Neural cell (in vitro differentiated cells): ENCODE measurements at regions not wholly inside any gene's neighbourhood (a gene's known extent, or its start where the extent isn't known, plus 50 kb on each side); places are given as distances from the start of the nearest gene placed in this dataset.

ENCODE experiments used
- CTCF ChIP-seq: fragments of 450-650 bp; IDR thresholded peaks from 2 replicates; pipeline ENCODE4 v1.5.1; 2014; ENCODE audit warnings: antibody characterized with exemption, mild to moderate bottlenecking, moderate library complexity; ENCODE audit not compliant: poor library complexity, severe bottlenecking
- EP300 ChIP-seq: fragments of 450-650 bp; conservative IDR thresholded peaks from 2 replicates; pipeline ENCODE4 v1.6.1; 2014; ENCODE audit warnings: antibody characterized with exemption, mild to moderate bottlenecking, moderate library complexity; ENCODE audit not compliant: poor library complexity, severe bottlenecking
- EZH2 ChIP-seq: fragments of 200-600, 300-800 bp; shearing (Covaris generic), sonication (generic); IDR thresholded peaks from 2 replicates; pipeline ENCODE4 v1.6.1; 2014; ENCODE audit warnings: antibody characterized with exemption, low read length, borderline replicate concordance, mild to moderate bottlenecking; ENCODE audit not compliant: insufficient read depth, poor library complexity, severe bottlenecking
- POLR2AphosphoS5 ChIP-seq: IDR thresholded peaks from 2 replicates; pipeline ENCODE4 v1.6.1; 2012
- SMC3 ChIP-seq: fragments of 450-650 bp; conservative IDR thresholded peaks from 2 replicates; pipeline ENCODE4 v1.6.1; 2014; ENCODE audit warnings: antibody characterized with exemption, mild to moderate bottlenecking, moderate library complexity; ENCODE audit not compliant: poor library complexity

- TF ChIP-seq CTCF (no peak), EP300 (no peak), EZH2 (no peak), SMC3 (no peak), POLR2AphosphoS5 (no peak)
Measured at GRCh38 chr6:166715992-166716391, 88.9 kb upstream of the RPS6KA2 start.
